Epidermal melanocyte (primary cell): ENCODE measurements at regions not wholly inside any gene's neighbourhood (a gene's known extent, or its start where the extent isn't known, plus 50 kb on each side); places are given as distances from the start of the nearest gene placed in this dataset.
"Not testable (repeated sequence)": the region's sequence is repeated elsewhere in the genome, so short reads cannot be mapped to it uniquely, and the experiment has no call there.

ENCODE experiments used
- DNase-seq: peaks from one replicate; pipeline ENCODE4 v3.0.0; 2011; ENCODE audit warnings: low spot score; ENCODE audit not compliant: insufficient read length

GRCh38 chr1:37310064-37310463 lies 164.3 kb upstream of the ZC3H12A start:
- DNase-seq: no peak

- no peak for DNase-seq
Observed at GRCh38 chr1:37315371-37315846, 159.0 kb upstream of the ZC3H12A start.

DNA sequence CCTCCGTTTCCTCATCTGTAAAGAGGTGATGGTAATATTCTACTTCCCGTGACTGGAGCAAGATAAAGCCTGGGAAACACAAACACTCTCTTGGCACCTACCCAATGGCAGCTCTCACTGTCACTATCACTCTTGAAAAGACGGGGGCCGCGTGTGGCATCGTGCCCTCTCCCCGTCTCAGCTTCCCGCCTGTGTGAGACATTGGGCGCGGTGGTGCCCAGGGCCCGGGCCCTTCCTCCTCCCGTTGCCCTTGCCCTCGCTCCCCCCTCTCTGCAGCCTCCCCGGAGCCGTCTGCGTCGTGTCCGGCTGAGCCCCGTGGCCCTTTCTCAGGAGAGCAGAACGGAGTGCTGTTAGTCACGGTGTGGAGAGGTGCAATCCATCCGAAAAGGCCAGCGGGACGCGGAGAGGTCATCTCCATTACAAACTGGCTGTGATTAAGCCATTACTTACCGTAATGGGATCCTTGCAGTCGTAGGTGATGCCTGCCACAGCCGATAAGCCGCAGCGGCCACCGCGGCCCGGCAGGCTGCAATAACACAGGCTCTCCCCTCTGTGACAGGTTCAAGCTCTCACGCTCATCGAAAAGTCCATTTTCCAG lies 156.4 kb upstream of the ZC3H12A start:
- no peak for DNase-seq

GRCh38 chr1:37318490-37318889 lies 155.9 kb upstream of the ZC3H12A start:
- no peak for DNase-seq

DNA sequence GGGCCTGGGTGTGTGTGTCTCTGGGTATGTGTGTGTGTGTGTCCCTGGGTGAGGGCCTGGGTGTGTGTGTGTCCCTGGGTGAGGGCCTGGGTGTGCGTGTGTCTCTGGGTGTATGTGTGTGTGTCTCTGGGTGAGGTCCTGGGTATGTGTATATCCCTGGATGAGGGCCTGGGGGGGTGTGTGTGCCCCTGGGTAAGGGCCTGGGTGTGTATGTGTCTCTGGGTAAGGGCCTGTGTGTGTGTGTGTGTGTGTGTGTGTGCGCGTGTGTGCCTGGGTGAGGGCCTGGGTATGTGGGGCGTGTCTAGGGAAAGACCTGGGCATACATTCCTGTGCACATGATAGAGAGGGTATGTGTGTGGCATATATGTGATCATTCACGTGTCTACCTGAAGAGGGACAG lies 155.1 kb upstream of the ZC3H12A start:
- DNase-seq: no peak

DNA sequence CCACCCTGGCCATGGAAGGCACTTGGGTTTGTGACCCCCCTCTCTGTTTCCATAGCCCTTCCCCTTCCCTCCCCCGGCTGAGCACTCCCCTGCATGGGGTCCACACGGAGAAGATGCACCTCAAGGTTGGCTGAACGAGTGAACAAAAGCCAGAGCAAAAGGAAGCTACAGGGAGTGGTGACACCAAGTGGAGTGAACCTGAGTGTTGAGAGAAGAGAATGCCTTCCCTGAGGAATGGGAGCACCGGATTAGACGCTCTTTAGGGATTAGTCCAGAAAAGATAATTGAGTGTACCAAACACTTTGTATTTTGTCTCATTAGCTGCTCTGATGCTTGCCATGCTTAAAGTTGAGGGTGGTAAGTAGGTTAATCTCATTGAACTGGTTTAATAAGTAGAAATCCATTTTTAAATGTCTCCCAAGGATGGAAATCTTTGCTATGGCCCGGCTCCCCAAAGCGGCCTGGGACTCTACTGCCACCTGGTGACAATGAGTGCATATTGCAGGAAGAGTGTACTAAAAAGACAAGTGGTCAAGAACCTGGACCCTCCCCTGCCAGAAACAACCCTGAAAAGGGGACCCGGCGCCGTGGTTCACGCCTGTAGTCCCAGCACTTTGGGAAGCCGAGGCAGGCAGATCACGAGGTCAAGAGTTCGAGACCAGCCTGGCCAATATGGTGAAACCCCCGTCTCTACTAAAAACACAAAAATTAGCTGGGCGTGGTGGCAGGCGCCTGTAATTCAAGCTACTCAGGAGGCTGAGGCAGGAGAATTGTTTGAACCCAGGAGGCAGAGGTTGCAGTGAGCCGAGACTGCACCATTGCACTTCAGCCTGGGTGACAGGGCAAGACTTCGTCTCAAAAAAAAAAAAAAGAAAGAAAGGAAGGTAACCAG lies 150.6 kb upstream of the ZC3H12A start:
- no peak for DNase-seq

DNA sequence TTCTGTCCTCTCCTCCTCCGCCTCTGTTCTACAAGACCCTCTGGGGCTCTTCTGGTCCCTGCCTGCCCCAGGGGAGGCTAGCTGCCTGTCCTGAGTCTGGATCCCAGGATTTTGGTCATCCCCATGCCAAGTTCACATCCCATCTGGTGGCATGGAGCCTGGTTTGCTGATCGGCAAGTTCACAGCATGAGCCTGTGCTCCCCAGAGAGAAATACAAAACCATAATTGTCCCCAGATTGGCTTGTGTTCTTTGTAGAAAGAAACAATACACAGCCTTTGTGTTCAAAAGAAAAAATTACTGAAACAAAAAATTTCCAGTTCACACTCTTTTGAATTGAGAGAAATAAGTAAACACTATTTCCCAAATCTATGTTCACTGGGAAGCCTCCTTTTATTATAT lies 149.4 kb upstream of the ZC3H12A start:
- DNase-seq: no peak

GRCh38 chr1:37325509-37326437 lies 148.6 kb upstream of the ZC3H12A start:
- DNase-seq: no peak

- DNase-seq: no peak
Observed at GRCh38 chr1:37332126-37332525, 142.3 kb upstream of the ZC3H12A start.

- DNase-seq: no peak
Observed at GRCh38 chr1:37338658-37339057, 135.7 kb upstream of the ZC3H12A start.

DNA sequence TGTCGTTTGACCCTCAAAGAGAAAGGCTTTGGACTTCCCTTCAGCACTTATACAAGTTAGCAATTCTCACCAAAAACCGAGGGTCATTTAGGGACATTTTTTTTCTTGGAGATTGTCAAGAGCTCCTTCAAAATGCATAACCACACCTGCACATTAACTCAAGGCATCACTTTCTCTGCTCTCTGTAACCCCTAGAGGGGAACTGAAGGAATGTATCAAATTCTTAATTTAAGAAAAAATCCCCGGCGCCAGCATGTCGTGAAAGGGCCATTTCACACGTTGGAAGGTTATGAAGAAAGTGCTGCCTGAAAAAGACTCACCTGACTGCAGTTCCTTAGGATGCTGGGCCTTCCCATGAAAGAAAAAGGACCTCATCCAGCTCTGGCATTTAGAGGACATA lies 131.6 kb upstream of the ZC3H12A start:
- no peak for DNase-seq

DNA sequence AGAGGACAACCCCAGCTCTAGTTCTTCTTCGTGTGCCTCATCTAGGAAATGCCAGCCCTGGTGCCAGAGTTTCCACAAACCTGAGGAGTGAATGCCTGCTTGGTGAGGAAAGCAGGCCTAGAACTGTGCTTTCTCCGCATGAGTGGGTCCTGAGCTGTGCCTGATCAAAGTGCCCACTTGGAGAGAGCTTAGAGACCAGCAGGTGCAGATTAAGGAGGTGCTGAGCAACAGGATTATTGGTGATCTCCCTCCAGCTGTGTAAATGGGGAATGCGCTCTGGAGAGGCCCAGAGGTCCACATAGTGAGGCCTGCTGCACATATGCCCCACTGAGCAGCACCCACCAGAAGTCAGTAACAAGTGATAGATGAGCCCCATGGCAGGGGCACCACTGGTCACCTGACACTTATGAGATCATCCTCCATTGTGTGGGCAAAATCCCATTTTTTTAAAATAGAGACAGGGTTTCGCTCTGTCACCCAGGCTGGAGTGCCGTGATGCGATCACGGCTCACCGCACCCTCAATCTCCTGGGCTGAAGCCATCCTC lies 127.2 kb upstream of the ZC3H12A start:
- DNase-seq: no peak

GRCh38 chr1:37353871-37354270 lies 120.5 kb upstream of the ZC3H12A start:
- no peak for DNase-seq

DNA sequence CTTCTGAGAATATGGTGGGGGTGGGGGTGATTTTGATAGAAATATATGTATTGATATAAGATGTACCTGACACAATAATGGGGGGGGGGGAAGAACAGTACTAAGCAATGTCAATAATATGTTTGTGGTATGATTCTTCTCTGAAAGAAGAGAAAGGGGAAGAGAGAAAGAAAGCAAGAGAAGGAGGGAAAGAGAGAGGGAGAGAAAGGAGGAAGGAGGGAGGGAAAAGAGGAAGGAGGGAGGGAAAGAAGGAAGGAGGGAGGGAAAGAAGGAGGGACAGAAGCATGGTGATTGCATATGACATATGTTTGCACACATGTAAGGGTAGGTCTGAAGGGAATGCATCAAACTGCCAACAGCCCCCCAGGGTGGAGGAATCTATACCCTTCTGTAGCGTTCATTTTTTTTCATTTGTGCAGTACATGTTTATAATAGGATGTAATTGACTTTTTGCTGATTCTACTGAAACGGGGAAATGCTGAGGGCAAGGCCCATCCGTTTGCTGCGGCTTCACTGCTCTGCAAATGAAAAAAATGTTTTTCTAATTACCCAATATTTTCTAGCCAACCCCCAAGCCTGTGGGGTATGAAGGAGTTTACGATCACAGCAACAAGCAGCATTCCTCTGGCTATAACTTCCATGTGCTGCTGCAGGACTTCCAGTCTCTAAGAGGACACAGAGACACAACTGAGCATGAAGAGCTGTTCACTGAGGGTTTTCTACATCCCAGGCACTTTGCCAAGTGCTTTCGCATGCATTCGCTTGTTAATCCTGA lies 119.3 kb upstream of the ZC3H12A start:
- DNase-seq: no peak

- DNase-seq: no peak
Observed at GRCh38 chr1:37358992-37359391, 115.4 kb upstream of the ZC3H12A start.

- DNase-seq: no peak
Observed at GRCh38 chr1:37360011-37360410, 114.4 kb upstream of the ZC3H12A start.

DNA sequence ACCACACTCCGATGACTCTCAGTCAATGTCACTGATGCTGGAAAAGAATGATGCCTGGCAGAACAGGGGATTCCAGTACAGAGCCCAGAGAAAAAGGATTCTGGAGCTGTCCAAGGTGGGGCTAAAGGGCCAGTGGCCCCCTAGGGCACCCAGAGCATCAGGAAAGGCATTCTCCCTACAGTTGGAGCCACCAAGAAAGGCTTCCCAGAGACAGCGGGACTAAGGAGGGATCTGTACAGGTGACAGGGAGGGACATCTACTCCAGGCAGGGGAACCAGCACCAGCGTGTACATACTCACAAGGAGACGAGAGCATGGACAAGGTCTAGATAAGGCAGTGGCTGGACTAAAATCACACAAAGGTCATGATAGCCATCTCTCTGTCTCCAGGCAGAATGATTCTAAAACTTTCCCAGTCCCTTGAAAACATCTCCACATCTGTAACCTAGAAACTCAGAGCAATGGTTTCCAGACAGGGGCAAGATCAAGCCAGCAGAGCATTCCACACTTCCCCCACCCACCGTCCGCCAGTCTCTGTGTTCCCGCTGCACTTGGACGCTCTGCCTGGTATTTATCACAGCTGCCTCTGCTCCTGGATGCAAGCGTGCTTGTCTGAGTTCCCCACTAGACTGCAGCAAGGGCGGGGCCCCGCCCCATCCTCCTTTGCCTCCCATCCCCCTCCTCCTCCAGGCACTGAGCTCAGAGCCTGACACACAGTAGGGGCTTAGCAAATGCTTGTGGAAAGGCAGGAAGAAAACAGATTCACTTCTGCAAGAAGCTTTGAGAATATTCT lies 111.6 kb upstream of the ZC3H12A start:
- no peak for DNase-seq

GRCh38 chr1:37363535-37363934 lies 110.8 kb upstream of the ZC3H12A start:
- DNase-seq: no peak

- DNase-seq: not testable (repeated sequence)
Observed at GRCh38 chr1:37368665-37369315, 105.6 kb upstream of the ZC3H12A start.
